T-helper 2 cell treated with Interferon-gamma antibody and Interleukin-4, amounts not matched to agents 5 μg/mL and 100 μg/mL, for 36 hours (primary cell): ENCODE measurements at regions not wholly inside any gene's neighbourhood (a gene's known extent, or its start where the extent isn't known, plus 50 kb on each side); places are given as distances from the start of the nearest gene placed in this dataset.

Source experiments
- DNase-seq: peaks from one replicate; pipeline ENCODE4 v3.0.0; 2021; ENCODE audit warnings: low spot score
- H3K27ac Mint-ChIP-seq: one replicate; pipeline ENCODE4 v1.8.0; 2021; ENCODE audit warnings: mild to moderate bottlenecking, mixed read lengths
- H3K27me3 Mint-ChIP-seq: one replicate; pipeline ENCODE4 v1.8.0; 2021; ENCODE audit warnings: low read depth, mixed read lengths
- H3K36me3 Mint-ChIP-seq: one replicate; pipeline ENCODE4 v1.8.0; 2021; ENCODE audit warnings: low read depth, mixed read lengths
- H3K4me1 Mint-ChIP-seq: one replicate; pipeline ENCODE4 v1.8.0; 2021; ENCODE audit warnings: low read depth, mixed read lengths
- H3K4me3 Mint-ChIP-seq: one replicate; pipeline ENCODE4 v1.8.0; 2022; ENCODE audit warnings: mild to moderate bottlenecking, moderate library complexity, mixed read lengths
- H3K9me3 Mint-ChIP-seq: one replicate; pipeline ENCODE4 v1.8.0; 2021; ENCODE audit warnings: mixed read lengths

DNA sequence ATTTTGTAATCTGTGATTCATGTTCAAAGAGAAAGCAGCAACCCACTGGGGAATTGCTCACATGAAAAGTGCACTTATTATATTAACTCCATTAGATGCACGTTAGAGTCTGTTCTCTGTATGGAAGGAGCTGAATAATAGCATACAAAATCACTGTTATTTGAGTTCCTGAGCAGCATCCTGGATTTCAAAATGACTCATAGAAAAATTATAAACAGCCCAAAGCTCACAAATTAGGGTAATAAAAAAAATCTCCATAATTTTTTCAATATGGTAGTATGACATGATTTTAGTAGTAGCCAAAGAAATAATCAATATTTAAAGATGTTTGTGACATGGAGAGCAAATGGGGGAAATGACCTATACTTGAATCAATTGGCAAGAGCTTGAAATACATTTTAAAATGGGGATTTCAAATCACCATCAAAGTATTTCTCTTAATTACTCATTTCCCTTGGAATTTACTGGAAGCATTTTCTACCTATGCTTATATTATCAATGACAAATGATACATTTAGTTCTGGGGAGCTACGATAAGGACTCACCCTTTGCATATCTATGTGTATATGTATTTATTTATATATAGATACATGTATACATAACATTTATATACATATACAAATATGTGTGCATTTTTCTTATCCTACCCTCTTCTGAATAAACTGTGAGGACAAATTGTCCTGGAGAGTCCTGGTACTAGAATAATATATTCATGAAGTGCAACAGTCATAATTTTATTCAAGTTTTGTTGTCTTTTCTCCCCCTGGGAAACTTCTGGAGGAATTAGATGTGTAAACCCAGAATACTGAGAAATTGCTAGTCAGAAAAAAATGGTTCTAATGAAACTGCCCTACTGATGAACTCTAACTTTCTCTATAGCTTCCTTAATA, 116.3 kb downstream of the RPL22L1 start:
- Mint-ChIP-seq H3K27ac (no peak overlapping the region), H3K4me1 (no peaks in the 10 kb centered on the region), H3K4me3 (no peak overlapping the region), H3K9me3 (no peaks in the 10 kb centered on the region), H3K27me3 (peaks cover 22% of the 10 kb centered on the region), H3K36me3 (no peaks in the 10 kb centered on the region)
- no peak for DNase-seq

DNA sequence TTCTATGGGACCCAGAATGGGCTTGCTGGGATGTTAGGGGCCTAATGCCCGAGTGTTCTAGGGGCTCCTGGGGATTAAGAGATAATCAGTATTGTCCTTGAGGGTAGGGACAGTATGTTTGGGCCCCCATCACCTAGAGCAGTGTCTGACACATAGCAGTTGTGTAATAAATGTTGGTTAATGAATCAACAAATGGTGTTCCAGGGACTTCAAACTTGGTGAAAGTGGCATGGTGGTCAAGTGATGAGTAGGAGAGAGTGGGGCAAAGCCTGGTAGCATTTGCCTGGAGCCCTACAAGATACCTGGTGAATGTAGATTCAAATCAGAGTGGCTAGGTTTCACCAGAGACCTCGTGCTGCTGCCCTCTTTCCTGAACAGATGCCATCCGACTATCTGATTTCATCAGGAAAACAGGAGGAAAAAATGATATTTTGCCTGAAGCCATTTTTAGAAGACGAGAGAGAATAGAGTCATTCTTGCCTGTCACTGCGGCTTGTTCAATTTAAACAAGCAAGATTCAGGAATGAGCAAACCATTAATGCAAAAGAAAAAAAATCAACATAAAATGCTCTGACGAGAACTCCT, 117.3 kb downstream of the RPL22L1 start:
- H3K27me3 Mint-ChIP-seq = peaks cover 23% of the 10 kb centered on the region

DNA sequence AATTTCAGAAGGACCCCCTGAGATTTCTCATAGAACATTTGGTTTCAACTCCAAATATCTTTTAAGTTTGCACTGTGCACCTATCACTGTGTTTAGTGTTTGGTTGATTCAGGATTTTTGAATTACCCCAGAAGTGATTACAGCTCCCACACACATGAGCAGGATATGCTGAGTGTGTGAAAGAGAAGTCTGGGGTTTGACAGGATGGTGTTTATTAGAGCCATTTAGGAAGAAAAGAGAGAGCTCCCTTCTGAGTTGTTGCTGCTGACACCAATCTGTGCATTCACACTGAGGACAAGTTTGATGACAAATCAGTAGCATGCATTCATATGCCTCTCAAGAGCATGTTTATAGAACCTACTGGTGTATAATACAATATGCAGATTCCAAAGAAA, 118.1 kb downstream of the RPL22L1 start:
- no peaks in the 10 kb centered on the region for H3K36me3 Mint-ChIP-seq
- H3K27ac Mint-ChIP-seq = no peak overlapping the region
- H3K27me3 Mint-ChIP-seq = peaks cover 29% of the 10 kb centered on the region

More for the DNA sequence above, 117.3 kb downstream of the RPL22L1 start:
- Mint-ChIP-seq H3K27ac (no peak overlapping the region), H3K36me3 (no peaks in the 10 kb centered on the region), H3K4me3 (no peak overlapping the region), H3K4me1 (no peaks in the 10 kb centered on the region), H3K9me3 (no peaks in the 10 kb centered on the region)
- DNase-seq = no peak

DNA sequence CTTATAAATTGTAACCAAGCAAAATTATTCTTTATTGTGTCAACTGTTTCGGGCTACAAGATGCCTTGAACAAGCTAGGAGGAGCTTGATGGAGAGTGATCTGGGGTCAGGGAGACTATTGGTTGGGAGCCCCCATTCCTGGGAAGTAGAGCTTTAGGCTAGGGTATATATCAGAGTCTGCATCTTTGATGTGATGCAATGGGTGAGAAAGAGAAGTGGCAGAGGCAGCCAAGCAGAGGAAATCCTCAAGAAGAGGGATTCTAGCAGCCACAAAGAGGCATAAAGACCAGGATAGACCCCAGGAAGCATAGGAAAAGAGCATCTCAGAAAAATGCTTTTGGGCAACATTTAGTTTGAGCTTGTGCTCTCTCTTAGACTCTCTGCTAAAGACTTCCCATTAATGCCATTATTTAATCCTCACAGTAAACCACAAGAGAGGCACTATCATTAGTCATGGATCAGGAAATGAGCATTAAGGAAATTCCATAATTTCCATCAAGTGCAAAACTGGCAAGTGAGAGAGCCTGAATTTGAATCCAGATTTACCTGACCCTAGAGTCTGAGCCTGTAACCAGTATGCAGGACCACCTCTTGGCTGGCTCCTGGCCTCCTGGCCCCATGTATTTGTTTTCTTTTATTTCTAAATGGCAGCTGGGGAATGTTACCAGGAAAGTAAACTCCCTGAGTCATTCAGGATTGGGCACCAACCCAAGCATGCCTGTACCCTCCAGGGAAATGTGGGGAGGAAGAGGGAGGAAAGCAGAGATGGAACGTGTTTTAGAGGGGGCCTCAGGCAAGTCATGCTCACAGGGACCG, 118.7 kb downstream of the RPL22L1 start:
- DNase-seq = no peak
- Mint-ChIP-seq H3K27me3 (peaks cover 29% of the 10 kb centered on the region), H3K27ac (no peak overlapping the region), H3K36me3 (no peaks in the 10 kb centered on the region), H3K9me3 (no peaks in the 10 kb centered on the region), H3K4me3 (no peak overlapping the region), H3K4me1 (no peaks in the 10 kb centered on the region)

More for the DNA sequence above, 118.1 kb downstream of the RPL22L1 start:
- H3K9me3 Mint-ChIP-seq = no peaks in the 10 kb centered on the region
- no peak for DNase-seq
- H3K4me1 Mint-ChIP-seq = no peaks in the 10 kb centered on the region
- H3K4me3 Mint-ChIP-seq = no peak overlapping the region

DNA sequence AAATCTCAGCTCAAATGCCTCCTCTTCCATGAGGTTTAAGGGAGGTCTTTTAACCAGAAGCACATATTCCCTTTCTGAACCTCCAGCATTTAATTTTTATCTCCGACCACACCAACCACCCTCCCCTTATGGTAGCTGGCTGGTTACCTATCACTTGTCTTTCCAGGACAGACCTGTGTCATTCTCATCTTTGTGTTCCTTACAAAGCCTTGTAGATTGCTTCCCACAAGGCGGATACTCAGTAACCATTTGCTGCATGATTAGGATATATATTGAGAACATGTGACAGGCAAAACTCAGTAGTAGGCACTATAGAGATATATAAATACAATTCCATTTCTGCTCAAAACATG, 119.5 kb downstream of the RPL22L1 start:
- Mint-ChIP-seq H3K4me1 (no peaks in the 10 kb centered on the region), H3K27ac (no peak overlapping the region), H3K9me3 (no peaks in the 10 kb centered on the region), H3K36me3 (no peaks in the 10 kb centered on the region), H3K27me3 (peaks cover 29% of the 10 kb centered on the region), H3K4me3 (no peak overlapping the region)
- no peak for DNase-seq

DNA sequence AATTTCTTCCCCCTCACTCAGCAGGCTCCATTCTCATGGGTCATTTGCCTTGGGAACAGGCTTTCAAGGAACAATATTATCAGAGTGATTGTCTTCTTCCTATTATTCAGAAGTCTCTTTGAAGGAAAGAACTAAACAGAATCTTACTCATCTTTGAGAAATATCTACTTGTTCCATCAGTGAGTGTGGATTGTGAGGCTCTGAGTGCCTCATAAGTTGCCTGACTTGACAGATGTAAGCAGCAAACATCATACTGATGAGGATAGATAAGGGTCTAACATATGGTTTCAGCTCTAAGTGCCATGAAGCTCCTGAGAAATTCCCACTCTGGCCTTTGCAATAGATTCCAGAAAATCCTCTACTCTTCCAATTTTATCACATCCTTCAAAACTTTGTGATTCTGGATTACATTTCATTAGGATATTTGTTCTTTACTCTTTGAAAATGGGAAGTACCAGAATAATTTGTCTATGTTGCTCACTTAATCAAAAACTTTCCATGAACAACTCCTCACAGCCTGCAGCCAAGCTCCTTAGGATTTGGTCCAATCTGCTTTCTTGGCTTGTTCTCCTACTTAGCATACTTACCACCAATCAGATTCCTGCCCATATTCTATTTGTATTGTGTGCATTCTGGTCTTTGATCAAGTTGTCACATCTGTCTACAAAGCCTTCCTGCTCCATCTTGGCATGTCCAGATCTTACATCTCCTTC, 120.1 kb downstream of the RPL22L1 start:
- DNase-seq = no peak
- H3K4me3 Mint-ChIP-seq = no peak overlapping the region
- no peaks in the 10 kb centered on the region for H3K36me3 Mint-ChIP-seq

DNA sequence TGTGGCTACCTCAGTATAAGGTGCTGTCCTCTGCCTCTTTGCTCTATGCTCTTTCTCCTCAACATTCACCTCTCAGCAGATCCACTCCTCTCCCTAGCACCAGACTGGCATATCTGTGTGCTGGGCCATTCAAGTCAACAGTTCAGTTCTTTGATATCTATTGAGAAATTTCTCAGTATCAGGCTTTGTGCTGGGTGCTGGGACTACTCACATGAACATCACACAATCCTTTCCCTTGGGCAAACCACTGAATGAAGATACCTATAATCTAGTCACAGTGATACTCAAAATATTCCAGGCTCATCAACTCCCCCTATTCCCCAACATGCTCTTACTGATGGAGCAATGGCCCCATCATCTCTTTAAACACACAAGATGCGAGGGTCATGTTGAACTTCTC, 120.8 kb downstream of the RPL22L1 start:
- DNase-seq = no peak
- Mint-ChIP-seq H3K36me3 (no peaks in the 10 kb centered on the region), H3K9me3 (no peaks in the 10 kb centered on the region), H3K4me3 (no peak overlapping the region), H3K27ac (no peak overlapping the region), H3K27me3 (peaks cover 27% of the 10 kb centered on the region), H3K4me1 (no peaks in the 10 kb centered on the region)

More for the DNA sequence above, 120.1 kb downstream of the RPL22L1 start:
- peaks cover 29% of the 10 kb centered on the region for H3K27me3 Mint-ChIP-seq
- H3K9me3 Mint-ChIP-seq = no peaks in the 10 kb centered on the region
- no peak overlapping the region for H3K27ac Mint-ChIP-seq
- no peaks in the 10 kb centered on the region for H3K4me1 Mint-ChIP-seq

DNA sequence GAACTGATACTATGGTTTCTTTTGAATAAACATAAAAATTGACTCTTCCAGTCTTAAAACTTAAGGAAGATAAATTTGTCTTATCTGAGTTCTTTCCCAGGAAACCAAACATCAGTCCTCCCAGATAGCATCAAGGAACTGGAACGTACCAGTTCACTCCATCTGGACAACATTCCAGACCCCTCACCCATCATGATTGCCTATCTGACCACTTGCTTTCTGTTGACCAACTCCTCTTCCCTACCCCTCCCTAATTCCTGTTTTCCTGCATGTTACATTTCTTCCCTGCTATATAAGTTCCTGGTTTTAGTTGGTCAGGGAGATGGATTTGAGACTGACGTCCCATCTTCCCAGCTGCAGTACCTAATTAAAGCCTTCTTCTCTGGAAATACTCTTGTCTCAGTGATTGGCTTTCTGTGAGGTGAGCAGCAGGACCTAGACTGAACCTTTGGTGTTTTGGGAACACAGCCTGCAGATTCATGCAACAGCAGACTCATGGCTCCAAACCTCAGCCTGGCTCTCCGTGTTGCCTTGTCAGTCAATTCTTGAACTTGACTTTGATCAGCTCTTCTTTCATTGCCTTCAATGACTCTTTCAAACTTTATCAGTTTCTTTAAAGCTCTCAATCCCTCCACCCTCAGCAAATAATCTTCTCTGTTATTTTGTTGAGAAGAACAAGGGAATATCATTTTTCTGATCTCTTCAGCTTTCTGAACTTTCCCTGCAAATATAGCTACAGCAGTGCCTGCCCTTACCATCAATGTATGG, 123.6 kb downstream of the RPL22L1 start:
- Mint-ChIP-seq H3K9me3 (no peaks in the 10 kb centered on the region), H3K27ac (no peak overlapping the region), H3K4me3 (no peak overlapping the region), H3K27me3 (peaks cover 22% of the 10 kb centered on the region), H3K36me3 (no peaks in the 10 kb centered on the region), H3K4me1 (no peaks in the 10 kb centered on the region)
- DNase-seq = no peak

DNA sequence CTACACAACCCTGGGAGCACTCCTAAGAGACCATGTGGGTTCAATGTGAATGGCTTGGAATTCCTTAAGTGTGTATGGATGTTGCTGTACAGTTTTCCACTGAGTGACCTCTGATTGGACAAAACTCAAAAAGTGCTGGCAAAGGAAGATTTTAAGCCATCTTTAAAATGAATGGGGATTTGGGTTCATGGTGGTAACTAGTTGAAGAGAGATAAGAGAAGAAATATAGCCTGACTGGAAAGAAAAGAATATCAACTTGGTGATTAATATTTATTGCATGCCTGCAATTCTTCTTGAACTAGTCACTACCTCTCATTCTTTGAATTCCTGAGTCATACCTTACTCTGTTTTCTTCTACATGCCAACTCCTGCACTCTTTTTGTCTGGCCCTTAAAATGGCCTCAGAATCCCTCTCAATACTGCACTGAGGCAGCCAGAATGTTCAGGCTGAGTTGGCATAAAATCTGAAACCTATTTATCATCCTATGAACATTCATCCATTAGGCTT, 124.7 kb downstream of the RPL22L1 start:
- Mint-ChIP-seq H3K9me3 (no peaks in the 10 kb centered on the region), H3K4me1 (no peaks in the 10 kb centered on the region), H3K4me3 (no peak overlapping the region), H3K27me3 (peaks cover 21% of the 10 kb centered on the region), H3K27ac (no peak overlapping the region), H3K36me3 (no peaks in the 10 kb centered on the region)
- no peak for DNase-seq

DNA sequence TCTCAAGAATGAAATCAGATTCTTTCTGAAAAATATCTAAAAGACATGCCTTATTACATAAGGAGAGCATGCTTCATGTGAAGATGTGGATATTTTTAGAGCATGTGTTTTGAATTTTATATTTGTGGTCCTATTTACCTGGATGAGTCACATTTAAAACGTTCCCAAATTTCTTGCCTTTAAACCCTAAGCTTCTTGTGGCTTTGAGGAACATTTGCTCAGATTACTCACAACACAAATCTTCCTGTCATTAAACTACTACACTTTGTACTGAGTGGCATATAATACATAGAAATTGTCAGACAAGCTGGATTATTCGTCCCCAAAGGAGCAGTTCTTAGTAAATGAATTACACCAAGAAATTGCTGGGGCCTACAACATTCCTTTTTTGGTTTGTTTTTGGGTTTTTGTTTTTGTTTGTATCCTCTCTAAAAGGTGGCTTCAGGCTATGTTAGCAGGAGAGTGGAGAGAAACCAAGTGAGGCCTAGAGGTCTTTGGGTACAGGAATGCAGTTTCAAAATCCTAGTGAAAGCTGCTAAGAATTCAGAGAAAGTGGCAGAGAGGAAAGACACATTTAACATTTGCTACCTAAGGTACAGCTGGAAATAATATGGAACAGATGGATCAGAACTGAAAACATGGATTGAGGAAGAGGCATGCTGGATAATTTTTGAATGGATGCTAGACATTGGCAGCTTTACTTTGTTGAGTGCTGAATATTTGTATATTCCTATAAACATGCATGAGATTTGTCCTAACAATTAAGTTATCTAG, 128.1 kb downstream of the RPL22L1 start:
- H3K36me3 Mint-ChIP-seq = no peaks in the 10 kb centered on the region
- H3K4me3 Mint-ChIP-seq = no peak overlapping the region
- no peaks in the 10 kb centered on the region for H3K4me1 Mint-ChIP-seq
- no peak for DNase-seq
- H3K9me3 Mint-ChIP-seq = no peaks in the 10 kb centered on the region
- peaks cover 6% of the 10 kb centered on the region for H3K27me3 Mint-ChIP-seq
- H3K27ac Mint-ChIP-seq = no peak overlapping the region

DNA sequence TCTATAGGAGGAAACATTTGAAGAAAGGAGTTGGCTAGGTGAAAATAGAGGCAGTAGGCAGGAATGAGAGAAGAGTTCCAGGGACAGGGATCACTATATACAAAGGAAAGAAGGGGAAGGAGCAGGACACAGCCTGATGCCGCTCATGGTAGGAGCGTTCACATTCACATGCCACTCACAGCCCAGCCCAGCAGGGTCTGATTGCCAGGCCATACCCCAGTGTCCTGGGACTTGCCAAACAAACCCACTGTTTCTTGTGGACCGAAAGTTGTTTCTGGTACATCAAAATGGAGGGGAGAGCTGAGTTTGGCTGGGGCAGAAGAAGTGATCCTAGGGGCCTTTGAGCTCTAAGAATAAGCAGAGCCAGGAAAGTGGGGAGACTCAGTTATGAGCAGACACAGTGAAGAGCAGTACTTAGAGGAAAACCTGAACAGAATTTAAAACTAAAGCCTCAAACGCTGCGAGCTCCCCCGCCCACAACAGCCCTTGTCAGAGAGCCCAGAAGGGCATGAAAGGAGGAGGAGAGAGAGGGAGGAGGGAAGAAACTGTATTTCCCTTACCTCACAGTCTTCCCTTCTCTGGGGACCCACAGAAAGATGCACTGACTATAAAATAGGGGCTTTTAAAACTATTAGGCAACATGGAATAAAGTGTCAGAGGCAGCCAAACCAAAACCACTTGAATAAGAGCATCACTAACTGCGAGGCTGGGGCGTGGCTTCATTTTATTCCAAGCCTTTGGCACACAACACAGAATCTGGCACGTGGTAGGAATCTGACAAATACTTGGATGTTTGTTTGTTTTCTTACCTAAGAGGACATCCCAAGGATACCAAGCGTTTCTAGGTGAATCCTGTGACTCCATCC, 129.0 kb downstream of the RPL22L1 start:
- H3K4me3 Mint-ChIP-seq = no peak overlapping the region
- no peak overlapping the region for H3K27ac Mint-ChIP-seq
- DNase-seq = no peak
- no peaks in the 10 kb centered on the region for H3K4me1 Mint-ChIP-seq
- H3K27me3 Mint-ChIP-seq = peaks cover 6% of the 10 kb centered on the region
- H3K36me3 Mint-ChIP-seq = no peaks in the 10 kb centered on the region
- no peaks in the 10 kb centered on the region for H3K9me3 Mint-ChIP-seq

DNA sequence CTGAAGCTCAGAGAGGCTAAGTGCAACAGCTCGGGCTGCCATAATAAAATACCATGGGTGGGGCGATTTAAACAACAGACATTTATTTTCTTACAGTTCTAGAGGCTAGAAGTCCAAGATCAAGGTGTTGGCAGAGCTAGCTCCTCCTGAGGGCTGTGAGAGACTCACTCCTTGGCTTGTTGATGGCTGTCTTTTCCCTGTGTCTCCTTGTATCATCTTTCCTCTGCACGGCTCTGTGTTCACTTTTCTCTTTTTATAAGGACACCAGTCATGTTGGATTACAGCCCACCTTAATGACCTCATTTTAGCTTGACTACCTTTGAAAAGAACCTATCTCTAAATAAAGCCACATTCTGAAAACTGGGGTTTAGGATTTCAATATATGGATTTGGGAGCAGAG, 129.7 kb downstream of the RPL22L1 start:
- H3K27ac Mint-ChIP-seq = no peak overlapping the region
- H3K4me1 Mint-ChIP-seq = no peaks in the 10 kb centered on the region
- H3K27me3 Mint-ChIP-seq = peaks cover 7% of the 10 kb centered on the region
- DNase-seq = no peak
- H3K36me3 Mint-ChIP-seq = no peaks in the 10 kb centered on the region
- no peaks in the 10 kb centered on the region for H3K9me3 Mint-ChIP-seq
- no peak overlapping the region for H3K4me3 Mint-ChIP-seq
